Mammary epithelial cell (primary cell): ENCODE measurements at regions not wholly inside any gene's neighbourhood (a gene's known extent, or its start where the extent isn't known, plus 50 kb on each side); places are given as distances from the start of the nearest gene placed in this dataset.

Experiments used
- EZH2 ChIP-seq: IDR thresholded peaks from 2 replicates; pipeline ENCODE4 v1.6.1; 2012; ENCODE audit warnings: low read length, inconsistent platforms, borderline replicate concordance
- TF ChIP-seq, protein P1 (sequence below), 2 donors: IDR thresholded peaks in 1 of 2; conservative IDR thresholded peaks in 1 of 2; 2 replicates each; pipeline ENCODE4 v1.5.1; 2011 to 2012; ENCODE audit warnings: inconsistent platforms in 2 of 2, low read length in 2 of 2, mild to moderate bottlenecking in 2 of 2, control low read depth in 1 of 2, low read depth in 1 of 2; ENCODE audit not compliant: insufficient read depth in 1 of 2; ENCODE audit errors: extremely low read depth in 1 of 2

DNA sequence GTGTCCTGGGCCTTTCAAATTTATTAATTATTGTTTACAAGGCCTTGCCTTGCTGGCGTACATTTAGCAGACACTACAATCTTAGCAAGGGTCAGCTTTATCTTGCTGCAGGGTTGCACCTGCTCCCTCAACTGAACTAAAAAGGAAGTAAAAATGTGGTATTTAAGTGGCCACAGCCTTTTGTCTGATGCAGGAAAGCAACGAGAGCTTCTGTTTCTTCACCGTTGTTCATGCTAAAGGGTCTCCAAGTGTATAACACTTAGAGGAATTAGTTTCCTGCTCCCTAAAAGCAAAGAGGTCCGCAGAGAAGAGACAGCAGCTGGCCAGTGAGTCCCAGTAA, 62.8 kb upstream of the EGLN3 start:
- TF ChIP-seq, protein P1, sequence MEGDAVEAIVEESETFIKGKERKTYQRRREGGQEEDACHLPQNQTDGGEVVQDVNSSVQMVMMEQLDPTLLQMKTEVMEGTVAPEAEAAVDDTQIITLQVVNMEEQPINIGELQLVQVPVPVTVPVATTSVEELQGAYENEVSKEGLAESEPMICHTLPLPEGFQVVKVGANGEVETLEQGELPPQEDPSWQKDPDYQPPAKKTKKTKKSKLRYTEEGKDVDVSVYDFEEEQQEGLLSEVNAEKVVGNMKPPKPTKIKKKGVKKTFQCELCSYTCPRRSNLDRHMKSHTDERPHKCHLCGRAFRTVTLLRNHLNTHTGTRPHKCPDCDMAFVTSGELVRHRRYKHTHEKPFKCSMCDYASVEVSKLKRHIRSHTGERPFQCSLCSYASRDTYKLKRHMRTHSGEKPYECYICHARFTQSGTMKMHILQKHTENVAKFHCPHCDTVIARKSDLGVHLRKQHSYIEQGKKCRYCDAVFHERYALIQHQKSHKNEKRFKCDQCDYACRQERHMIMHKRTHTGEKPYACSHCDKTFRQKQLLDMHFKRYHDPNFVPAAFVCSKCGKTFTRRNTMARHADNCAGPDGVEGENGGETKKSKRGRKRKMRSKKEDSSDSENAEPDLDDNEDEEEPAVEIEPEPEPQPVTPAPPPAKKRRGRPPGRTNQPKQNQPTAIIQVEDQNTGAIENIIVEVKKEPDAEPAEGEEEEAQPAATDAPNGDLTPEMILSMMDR (conservative IDR thresholded peaks at IDR 0.05 in 1 of 2, IDR thresholded peaks at IDR 0.05 in 1 of 2; ENCODE audit: extremely low read depth in 1 of 2, insufficient read depth in 1 of 2, low read depth in 1 of 2, low read length in 2 of 2) = no peak
- TF ChIP-seq EZH2 = no peak
